GM18502 (cell line): ENCODE measurements at regions not wholly inside any gene's neighbourhood (a gene's known extent, or its start where the extent isn't known, plus 50 kb on each side); places are given as distances from the start of the nearest gene placed in this dataset.

Experiments
- ATAC-seq: cut with Tn5 transposase; IDR thresholded peaks from one replicate; pipeline ENCODE4 v1.9.1; 2021; ENCODE audit warnings: mild to moderate bottlenecking; ENCODE audit not compliant: unreplicated experiment, poor library complexity

GRCh38 chr2:43025709-43026295, 200.6 kb downstream of the ZFP36L2 start:
- no peak for ATAC-seq

GRCh38 chr2:43024515-43025011, 201.8 kb downstream of the ZFP36L2 start:
- ATAC-seq = no peak

- no peak for ATAC-seq
Observed at GRCh38 chr2:43023791-43024514, 202.5 kb downstream of the ZFP36L2 start.

GRCh38 chr2:43022896-43023295, 203.5 kb downstream of the ZFP36L2 start:
- ATAC-seq = no peak

GRCh38 chr2:43021791-43022509, 204.5 kb downstream of the ZFP36L2 start:
- ATAC-seq = no peak

DNA sequence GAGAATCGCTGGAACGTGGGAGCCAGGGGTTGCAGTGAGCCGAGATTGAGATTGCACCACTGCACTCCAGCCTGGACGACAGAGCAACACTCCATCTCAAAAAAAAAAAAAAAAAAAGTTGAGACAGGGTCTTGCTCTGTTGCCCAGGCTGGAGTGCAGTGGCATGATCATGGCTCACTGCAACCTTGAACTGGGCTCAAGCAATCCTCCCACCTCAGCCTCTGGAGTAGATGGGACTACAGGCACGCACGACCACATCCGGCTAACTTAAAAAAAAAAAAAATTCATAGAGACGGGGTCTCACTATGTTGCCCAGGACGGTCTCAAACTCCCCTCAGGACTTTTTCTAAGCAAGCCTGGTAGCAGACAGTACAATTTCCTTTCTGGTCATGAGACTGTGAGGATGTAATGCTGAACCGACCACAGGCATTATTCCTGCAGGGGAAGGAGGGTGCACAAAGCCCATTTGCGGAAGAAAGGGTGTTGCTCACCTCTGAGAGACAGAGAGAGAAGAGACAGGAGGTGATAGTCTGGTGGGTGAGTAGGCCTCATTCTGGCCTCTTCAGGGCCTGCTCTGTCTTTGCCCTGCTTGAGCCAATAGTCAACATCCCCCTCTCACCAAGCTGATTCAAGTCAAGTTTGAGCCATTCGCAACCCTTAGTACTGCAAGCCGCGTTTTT, 205.3 kb downstream of the ZFP36L2 start:
- ATAC-seq = no peak

- no peak for ATAC-seq
Observed at GRCh38 chr2:43020296-43020695, 206.1 kb downstream of the ZFP36L2 start.

DNA sequence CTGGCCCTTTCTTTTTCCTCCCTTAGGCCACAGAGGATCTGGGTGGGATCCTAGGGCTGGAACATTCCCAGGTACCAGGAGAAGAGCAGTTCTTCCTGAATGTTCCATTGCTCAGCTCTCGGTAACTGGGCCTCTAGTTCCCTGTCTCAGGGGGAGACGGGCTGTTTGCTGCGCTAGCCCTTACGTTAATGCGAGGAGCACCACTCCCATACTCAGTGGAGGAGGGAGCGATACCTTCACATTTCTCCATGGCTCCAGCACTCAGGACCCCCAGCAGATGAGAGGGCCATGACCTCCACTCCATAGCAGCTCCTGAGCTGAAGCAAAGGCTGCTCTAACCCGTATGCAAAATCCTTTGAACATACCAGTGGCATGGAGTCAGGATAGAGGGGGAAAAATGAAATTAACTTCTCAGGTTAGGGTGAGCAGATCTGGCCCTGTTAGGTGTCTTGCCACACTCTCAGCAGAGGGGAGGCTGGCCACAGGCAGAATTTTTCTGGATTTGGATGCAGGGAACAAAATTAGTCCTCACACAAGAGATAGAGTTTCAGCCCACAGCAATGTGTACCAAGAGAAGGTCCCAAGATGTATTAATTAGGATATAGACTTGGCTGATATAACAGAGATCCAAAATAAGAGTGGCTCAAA, 206.7 kb downstream of the ZFP36L2 start:
- no peak for ATAC-seq

DNA sequence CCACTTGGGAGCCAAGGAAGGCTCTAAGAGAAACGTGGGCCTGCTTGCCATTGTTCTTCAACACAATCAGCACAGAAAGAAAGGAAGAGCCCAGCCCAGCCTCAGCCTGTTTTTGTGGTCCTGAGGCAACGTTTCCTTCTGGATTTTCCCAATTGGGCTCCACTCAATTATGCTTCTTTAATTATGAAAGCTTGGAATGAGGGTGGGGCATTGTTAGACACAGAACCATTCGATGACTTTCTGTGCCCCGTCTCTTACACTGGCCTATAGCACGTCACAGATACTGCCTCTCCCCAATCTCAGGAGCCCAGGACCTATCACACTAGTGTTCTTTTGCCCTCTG, 207.4 kb downstream of the ZFP36L2 start:
- ATAC-seq = no peak

DNA sequence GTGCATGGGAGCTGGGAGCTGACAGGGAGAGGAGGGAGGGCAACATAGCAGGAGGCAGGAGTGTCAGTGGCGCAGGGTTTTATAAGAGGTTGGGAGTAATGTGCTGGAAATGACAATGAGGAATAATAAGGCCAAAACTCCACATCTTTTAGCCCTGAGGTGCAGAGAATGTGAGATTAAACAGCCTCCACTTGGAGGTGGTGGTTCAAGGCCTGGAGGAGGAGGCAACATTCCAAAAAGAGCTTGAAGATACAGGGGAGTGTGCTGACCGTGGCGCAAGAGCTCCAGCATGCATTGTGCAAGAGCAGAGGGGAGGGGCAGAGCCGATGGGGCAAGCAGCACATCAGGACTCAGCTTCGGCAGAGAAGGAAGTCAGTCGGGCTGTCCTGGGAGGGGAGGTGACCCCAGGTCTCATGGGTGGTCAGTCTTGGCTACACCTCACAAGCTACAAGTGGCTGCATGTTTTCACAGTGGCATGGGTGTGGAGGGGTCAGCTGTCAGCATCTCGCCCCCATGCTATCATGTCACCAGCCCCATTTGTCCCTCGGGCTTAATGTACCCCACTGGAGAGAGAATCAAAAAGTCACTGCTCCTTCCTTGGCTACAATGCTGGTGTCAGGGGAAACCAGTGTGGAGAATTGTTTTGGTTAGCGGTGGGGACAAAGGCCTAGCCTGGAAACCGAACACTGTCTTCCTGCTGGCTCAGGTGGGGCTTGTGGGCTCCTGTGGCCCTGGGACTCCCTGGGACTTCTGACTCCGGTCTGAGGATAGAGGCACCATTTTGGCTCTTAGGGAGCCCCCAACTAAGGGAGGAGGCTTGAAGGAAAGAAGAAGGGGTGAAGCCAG, 208.0 kb downstream of the ZFP36L2 start:
- no peak for ATAC-seq

DNA sequence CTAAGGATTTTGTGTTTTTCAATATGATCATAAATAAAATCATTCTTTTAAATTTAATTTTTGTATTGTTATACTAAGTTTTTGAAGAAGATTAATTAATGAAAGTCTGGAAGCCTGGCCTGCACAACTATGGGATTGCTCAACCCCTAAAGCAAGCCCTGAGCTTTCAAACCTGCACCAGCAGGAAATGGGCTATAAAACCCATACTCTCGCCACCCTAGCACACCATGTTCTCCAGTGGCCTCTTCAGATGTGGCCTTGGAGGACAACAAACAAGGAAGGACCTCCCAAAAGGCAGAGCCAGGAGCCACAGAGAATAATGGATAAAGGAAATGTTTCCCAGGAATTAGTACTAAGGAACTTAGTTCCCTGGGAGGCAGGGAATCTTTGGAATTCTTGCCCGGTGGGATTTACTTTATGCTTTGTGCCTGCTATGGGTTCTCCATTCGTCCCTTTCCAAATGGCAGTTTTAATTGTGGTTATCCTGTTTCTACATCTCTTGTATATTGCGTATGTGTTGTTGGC, 212.5 kb downstream of the ZFP36L2 start:
- no peak for ATAC-seq

DNA sequence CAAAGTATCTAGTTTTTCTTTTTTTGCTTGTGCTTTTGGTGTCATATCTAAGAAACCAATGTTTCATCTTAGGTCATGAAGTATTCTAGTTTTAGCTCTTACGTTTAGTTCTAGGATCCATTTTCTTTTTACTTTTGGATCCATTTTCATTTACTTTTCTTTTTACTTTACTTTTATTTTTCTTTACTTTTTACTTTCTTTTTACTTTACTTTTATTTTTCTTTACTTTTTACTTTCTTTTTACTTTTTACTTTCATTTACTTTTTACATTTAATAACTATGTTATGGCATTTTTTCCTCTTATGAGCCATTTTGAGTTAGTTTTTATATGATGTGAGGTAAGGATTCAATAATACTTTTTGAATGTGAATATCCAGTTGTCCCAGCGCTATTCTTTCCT, 213.4 kb downstream of the ZFP36L2 start:
- ATAC-seq = no peak

GRCh38 chr2:43011158-43011491, 215.3 kb downstream of the ZFP36L2 start:
- no peak for ATAC-seq

DNA sequence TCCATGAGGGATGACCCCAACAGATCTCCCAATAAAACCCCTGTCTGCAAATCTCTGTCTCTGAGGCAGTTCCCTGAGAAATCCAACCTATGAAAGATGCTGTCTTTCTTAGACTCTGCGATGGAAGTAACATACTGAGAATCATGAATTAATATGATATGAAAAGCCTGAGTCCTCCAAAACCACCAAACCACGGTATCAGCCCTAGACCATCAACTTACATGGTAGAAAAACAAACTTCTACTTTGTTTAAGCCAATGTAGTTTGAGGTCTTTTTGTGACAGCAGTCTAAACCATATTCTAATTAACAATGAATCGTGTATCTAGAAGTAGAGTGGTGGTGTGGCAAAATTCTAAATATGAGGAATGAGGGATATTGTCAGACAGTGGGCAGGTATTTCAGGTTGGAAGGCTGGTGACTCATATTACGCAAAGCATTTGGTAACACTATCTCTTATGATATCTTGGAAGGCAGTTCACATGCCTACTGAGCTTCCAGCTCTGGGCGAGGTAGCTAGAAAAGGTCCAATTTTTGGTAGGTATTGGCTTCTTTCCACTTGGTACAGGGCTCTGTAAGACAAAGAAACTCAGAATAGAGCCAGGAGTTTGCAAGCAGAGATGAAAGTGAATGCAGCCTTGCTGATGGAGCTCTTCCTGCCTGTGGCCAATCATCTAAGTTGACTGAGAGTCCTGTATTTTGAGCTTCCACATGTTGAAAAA, 215.8 kb downstream of the ZFP36L2 start:
- no peak for ATAC-seq

DNA sequence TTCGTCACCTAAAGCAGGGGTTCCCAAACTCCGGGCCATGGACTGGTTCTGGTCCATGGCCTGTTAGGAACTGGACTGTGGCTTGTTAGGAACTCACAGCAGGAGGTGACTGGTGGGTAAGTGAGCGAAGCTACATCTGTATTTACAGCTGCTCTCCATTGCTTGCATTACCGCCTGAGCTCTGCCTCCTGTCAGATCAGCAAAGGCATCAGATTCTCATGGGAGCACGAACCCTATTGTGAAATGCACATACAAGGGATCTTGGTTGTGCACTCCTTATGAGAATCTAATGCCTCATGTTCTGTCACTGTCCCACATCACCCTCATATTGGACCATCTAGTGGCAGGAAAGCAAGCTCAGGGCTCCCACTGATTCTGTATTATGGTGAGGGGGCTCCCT, 217.0 kb downstream of the ZFP36L2 start:
- no peak for ATAC-seq

DNA sequence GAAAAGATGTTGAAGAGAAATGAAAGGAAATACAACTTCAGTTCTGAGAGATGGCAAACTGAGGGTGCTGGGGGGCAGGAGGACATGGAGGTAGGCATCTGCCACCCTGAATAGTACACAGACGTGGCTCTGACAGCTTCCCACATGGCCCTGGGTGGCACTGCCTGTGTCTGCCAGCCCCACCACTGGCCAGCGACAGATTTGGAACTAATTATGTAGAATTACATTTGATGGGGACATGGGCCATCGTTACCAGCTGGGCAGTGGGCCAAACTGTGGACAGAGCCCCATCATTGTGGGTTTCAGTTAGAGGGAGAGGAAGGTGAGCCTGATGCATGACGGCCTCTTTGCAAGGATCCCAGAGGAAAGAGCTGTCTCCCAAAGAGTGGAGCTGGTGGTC, 216.0 kb upstream of the HAAO start:
- ATAC-seq = no peak

- no peak for ATAC-seq
Observed at GRCh38 chr2:43007901-43008300, 215.5 kb upstream of the HAAO start.

GRCh38 chr2:43006834-43007543, 214.6 kb upstream of the HAAO start:
- no peak for ATAC-seq
